ENCODE measurements at regions not wholly inside any gene's neighbourhood (a gene's known extent, or its start where the extent isn't known, plus 50 kb on each side); places are given as distances from the start of the nearest gene placed in this dataset.

DNA sequence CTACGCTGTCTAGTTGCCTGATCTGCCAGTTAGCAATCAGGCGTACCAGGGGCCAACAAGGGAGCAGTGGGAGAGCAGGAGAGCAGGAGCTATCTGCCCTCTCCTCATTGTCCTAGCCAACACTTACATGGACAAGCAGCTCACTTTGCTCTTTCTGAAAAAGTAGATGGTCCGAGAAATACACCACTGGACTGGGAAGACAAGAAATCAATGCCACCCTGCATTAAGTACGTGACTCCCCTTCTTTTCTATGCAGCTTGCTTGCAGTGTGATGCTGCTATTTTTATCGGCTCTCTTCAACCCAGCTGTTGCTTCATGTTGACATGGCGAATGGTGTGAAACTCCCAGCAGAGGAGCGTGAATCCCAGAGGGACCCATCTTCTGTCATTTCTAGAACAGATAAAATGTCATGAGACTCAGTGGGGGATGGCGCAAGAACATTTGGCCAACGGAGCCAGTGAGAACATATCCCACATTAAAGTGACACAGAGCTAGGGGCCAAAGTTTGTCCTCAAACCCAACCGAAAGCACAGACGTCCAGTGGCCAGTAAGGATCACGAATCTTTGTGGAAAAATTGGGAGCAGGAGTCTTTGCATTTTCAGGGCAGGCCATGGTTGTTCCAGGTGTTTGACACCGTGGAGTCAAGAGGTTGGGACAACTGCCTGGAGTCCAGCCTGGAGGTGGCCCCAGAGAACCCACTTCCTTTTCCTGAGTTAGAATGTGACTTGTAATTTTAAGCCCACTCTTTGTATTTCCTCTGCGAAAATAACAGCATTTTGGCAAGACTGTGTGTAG lies 53.7 kb upstream of the MEF2A start:
- DNase-seq = no peak

DNA sequence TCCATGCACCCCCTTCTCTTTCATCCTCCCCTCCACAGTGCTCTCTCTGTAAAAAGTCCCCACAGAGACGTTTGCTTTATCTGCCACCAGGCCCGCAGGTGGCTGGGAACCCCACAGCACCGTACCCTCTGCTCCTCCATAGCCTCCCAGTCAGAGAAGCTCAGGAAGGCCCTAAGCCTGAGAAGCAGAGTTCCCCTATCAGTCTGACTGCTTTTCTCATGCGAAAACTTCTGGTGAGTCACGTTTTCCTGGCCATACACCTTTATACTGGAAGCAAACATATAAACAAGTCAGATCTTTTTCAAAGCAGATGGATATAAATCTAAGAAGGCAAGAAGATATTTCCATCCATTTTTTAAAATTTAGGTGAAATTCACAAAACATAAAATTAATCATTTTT lies 51.5 kb upstream of the MEF2A start:
- no peak for DNase-seq

All from activated CD4-positive, alpha-beta T cell treated with anti-CD3 and anti-CD28 coated beads, Interleukin-2, amount 50 U/mL, for 4 hours (primary cell).